ENCODE measurements at regions not wholly inside any gene's neighbourhood (a gene's known extent, or its start where the extent isn't known, plus 50 kb on each side); places are given as distances from the start of the nearest gene placed in this dataset.

- DNase-seq = peak in 2 of 10 donors; percentile 9 to 28
- intact Hi-C loops (cut with DNase I) = no loop called here
Observed at GRCh38 chr6:167643223-167643622, 183.5 kb upstream of the AFDN start.

DNA sequence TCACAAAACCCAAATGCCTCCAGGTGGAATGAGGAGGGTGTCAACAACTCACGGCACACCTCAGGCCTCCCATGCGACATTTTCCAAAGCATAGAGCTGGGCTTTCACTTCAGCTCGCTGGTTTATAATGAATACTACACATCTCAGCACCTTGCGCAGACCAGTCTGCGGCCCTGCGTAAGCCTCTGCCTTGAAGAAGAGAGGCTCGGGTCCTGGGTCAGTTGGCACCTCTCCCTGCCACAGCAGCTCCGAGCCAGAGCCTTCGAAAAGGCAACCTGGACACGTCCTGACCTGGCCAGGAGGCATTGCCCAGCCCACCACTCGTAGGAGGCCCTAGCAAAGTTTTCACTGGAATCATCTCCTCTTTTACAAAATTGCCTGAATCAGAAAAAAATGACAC, 183.0 kb upstream of the AFDN start:
- intact Hi-C loops (cut with DNase I) = no loop called here
- peak in 2 of 10 donors; percentile 48 to 54 for DNase-seq

DNA sequence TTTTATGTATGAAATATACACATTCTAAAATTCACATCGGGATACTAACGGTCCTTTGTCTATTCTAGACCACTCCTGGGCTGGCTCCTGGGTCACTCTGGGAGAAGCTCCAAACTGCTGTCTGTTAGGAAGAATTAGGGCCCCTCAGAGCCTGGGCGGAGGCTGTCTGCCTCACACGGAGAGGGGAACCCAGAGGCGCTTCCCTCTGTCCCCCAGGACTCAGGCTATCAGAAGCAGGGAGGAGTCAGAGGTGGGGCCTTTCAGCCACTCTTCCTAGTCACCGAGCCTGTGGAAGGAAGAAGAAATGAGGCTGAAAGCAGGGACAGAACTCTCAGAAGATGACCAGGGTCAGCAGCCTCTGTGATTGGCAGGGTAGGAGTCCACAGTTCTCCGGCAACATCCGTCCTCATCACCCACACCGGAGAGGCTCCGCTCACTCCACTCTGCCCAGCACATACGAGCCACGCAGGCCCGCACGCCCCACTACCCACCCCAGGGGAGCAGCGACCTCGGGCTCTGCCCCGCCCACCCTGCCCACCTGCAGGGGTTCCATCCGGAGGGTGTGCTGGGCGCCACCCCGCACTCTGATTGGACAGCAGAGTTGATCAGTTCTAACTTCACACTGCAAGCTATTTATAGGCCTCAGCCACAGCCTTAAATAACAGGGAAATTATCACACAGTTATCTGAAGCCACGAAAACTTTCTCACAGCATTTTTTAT, 182.1 kb upstream of the AFDN start:
- intact Hi-C loops (cut with DNase I) = no loop called here

DNA sequence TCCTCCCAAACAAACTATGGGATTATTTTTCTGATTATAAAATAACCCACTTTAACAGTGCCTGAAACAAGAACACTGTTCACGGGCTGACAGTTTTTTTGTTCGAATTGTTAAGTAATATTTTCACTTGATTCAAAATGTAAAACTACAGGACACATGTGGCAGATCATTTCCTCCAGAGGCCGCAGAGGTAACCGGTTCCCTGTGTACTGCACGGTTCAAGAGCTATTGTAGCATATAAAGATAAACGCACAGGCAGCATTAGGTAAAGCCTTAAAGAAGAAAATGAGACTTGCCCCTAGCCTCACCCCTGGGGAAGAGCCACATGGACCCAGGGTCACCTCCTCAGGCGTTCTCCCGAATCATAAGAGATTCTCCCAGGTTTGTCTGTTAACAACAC, 181.3 kb upstream of the AFDN start:
- intact Hi-C loops (cut with DNase I) = no loop called here
- DNase-seq = peak in 1 of 10 donors; percentile 9

More for the DNA sequence above, 182.1 kb upstream of the AFDN start:
- peak in 2 of 10 donors; percentile 34 to 39 for DNase-seq

GRCh38 chr6:167647306-167647705, 179.4 kb upstream of the AFDN start:
- intact Hi-C loops (cut with DNase I) = no loop called here
- DNase-seq = peak in 1 of 10 donors; percentile 21

GRCh38 chr6:167647737-167648470, 178.8 kb upstream of the AFDN start:
- DNase-seq = peak in 2 of 10 donors; percentile 9 to 59

GRCh38 chr6:167648501-167649278, 178.0 kb upstream of the AFDN start:
- intact Hi-C loops (cut with DNase I) = no loop called here
- peak in 2 of 10 donors; percentile 13 to 57 for DNase-seq

More at GRCh38 chr6:167647737-167648470, 178.8 kb upstream of the AFDN start:
- intact Hi-C loops (cut with DNase I) = no loop called here

GRCh38 chr6:167649476-167649875, 177.2 kb upstream of the AFDN start:
- peak in 2 of 10 donors; percentile 22 to 32 for DNase-seq
- intact Hi-C loops (cut with DNase I) = no loop called here

DNA sequence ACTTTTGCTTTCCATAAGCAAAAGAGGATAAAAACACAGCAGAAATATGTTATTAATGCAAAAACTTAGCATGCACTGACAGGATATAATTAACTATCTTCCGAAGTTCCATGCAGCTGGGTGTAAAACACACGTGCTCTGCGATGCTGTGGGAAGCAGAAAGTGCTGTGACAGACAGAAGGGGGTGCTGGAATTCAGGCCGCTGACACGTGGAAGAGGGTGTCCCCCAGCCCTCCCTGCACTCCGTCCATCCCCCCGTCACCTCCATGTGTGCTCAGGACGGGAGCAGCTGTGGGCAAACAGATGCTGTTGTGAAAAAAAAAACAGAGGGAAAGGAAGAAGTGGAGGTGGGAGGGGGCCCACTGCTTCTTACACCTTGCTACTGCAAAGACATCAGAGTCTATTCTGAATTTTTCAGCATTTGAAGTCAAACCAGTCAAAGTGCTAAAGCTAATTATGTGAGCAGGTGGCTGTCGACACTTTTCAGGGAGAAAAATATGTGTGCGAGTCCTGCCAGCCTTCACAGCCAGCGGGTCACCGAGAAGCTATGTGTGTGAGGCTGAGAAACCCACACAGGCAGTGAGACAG, 175.9 kb upstream of the AFDN start:
- peak in 2 of 10 donors; percentile 58 to 83 for DNase-seq

GRCh38 chr6:167651318-167652041, 175.2 kb upstream of the AFDN start:
- intact Hi-C loops (cut with DNase I) = no loop called here
- DNase-seq = peak in 1 of 10 donors; percentile 51

More for the DNA sequence above, 175.9 kb upstream of the AFDN start:
- intact Hi-C loops (cut with DNase I) = no loop called here

GRCh38 chr6:167652042-167652700, 174.5 kb upstream of the AFDN start:
- intact Hi-C loops (cut with DNase I) = no loop called here
- peak in 2 of 10 donors; percentile 38 to 70 for DNase-seq

DNA sequence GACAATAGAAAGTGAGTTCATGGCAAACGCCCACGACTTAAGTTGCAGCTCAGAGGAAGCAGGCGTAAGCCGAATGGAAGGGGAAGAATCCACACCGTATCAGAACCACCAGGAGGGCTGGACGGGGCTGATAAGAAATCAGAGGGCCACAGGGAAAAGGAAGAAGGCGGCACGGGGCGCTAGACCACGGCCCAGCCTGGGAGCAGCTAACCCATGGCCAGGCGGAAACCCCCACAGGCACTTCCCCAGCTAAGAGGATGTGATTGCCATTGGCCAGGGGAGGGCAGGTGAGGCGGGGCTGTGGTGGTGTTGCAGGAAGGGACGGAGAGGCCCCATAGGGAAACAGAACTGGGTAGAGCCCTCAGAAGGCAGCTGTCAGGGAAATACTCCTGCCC, 174.0 kb upstream of the AFDN start:
- intact Hi-C loops (cut with DNase I) = no loop called here
- DNase-seq = peak in 2 of 10 donors; percentile 54 to 67

- peak in 2 of 10 donors; percentile 64 to 78 for DNase-seq
- intact Hi-C loops (cut with DNase I) = no loop called here
Observed at GRCh38 chr6:167653561-167653960, 173.2 kb upstream of the AFDN start.

DNA sequence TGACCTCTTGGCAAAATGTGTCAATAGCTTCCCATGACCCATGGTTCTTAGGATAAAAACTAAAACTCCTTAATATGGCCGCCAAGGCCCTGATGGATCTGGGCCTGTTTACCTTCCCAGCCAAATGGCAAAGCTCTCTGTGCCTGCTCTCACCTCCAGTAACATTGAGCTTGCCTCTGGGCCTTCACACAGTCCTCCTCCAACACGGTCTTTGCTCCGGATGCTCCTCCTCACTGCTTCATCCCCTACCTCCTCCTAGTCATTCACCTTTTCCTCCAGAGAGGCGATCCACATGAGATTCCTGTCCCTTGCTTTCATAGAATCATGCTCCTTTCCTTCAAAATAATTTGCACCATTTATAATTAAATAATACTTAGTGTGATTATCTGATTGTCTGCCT, 172.3 kb upstream of the AFDN start:
- intact Hi-C loops (cut with DNase I) = no loop called here
- DNase-seq = peak in 1 of 10 donors; percentile 15

DNA sequence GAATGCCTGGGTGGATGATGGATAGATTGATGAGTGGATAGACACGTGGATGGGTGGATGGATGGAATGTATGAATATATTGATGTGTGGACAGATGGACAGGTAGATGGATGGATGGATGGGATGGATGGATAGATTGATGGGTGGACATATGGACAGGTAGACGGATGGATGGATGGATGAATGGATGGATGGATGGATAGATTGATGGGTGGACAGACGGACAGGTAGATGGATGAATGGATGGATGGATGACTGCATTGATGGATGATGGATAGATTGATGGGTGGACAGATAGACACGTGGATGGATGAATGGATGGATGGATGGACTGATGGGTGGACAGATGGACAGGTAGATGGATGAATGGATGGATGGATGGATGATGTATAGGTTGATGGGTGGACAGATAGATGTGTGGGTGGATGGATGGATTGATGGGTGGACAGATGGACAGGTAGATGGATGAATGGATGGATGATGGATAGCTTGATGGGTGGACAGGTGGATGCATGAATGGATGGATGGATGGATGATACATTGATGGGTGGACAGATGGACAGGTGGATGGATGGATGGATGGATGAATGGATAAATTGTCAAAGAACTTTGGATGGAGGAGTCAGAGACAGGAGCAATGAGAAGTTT, 171.4 kb upstream of the AFDN start:
- peak in 1 of 10 donors; percentile 1 for DNase-seq
- intact Hi-C loops (cut with DNase I) = no loop called here

DNA sequence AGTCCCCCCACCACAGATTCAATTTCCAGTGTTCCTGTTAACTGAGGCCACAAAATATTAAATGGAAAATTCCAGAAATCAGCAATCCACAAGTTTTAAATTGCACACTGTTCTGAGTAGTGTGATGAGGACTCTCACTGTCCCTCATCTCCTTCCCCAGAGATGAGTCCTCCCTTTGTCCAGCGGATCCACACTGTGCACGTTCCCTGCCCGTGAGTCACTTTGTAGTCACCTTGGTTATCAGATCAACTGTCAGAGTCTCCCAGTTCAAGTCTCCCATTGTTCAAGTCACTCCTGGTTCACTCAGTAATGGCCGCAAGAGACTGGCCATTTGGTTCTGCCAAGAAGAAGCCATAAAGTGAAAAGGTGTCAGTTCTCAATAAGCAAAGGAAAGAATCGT, 168.6 kb upstream of the AFDN start:
- peak in 2 of 10 donors; percentile 14 to 18 for DNase-seq
- intact Hi-C loops (cut with DNase I) = no loop called here

DNA sequence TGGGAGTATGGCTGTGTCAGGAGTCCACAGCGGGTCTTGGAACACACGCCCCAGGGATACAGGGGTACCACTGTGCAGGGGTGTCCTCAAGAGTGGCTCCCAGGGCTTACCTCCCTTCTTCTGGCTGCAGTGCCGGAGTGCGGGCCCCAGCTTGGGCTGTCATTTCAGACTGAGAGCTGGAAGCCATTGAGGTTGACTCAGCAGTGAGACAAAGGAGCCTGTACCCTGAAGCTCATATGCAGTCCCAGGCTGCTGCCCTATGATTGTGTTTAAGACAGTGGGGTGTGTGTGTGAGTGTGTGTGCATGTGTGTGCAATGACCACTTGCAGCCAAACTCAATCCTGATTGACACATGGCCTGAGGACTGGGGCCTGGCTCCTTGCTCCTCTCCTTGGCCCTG, 167.7 kb upstream of the AFDN start:
- intact Hi-C loops (cut with DNase I) = no loop called here
- DNase-seq = peak in 2 of 10 donors; percentile 18 to 42

DNA sequence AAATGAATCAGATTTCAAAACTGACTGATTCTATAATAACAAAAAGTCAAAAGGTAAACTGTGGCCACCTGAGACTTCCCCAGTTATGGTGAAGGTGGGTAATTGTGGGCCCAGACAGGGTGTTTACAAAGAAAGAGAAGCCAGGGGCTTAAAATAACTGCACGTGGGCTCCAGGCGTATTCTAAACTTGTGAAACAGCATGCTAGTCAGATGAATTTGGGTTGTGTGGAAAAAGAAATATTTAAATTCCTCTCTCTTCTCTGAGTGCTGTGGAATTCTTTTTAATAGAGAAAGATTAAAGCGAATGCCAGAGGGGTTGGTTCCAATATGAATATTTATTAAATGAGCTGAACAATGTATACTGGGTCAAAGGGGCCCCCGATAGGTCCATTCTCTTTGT, 166.3 kb upstream of the AFDN start:
- DNase-seq = peak in 1 of 10 donors; percentile 8
- intact Hi-C loops (cut with DNase I) = no loop called here
